ENCODE measurements at regions not wholly inside any gene's neighbourhood (a gene's known extent, or its start where the extent isn't known, plus 50 kb on each side); places are given as distances from the start of the nearest gene placed in this dataset.

GRCh38 chr1:83006271-83006670, 992.7 kb downstream of the TTLL7 start:
- DNase-seq (no peak), ATAC-seq (no peak)
- H3K4me3 ChIP-seq: no peak overlapping the region
- intact Hi-C loops (cut with DNase I): no loop called here
- no peak for TF ChIP-seq CTCF (IDR thresholded peaks at IDR 0.05)
- TF ChIP-seq POLR2A (IDR thresholded peaks at IDR 0.05): no peak
- no peaks in the 10 kb centered on the region for H3K36me3 ChIP-seq
- H3K4me1 ChIP-seq: no peaks in the 10 kb centered on the region
- no peaks in the 10 kb centered on the region for H3K27me3 ChIP-seq
- H3K9me3 ChIP-seq: no peaks in the 10 kb centered on the region
- H3K27ac ChIP-seq: no peak overlapping the region
- 88% methylated on average over 3 of the region's 3 CpGs for WGBS (ENCODE audit: insufficient coverage, low coverage, low lambda C conversion rate, missing lambda C conversion rate)

DNA sequence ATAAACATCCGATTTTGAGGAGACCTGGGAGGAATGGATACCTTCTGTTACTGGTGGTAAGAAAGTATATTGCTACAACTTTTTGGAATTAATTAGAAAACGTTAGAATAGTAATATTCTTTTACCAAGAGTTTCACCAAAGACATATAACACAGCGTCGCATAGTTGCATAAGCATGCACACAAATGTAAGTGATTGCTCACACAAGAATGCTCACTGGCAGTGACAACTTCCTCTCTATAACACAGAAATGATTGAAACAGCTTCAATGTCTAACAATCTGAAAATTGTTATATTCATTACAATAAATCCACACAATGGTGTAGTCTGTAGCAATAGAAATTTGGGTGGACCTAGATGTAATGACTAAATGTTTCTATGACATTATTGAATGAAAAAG, 998.6 kb downstream of the TTLL7 start:
- Histone ChIP-seq H3K4me3 (no peak overlapping the region), H3K4me1 (no peaks in the 10 kb centered on the region), H3K9me3 (no peaks in the 10 kb centered on the region), H3K36me3 (no peaks in the 10 kb centered on the region), H3K27ac (no peak overlapping the region), H3K27me3 (no peaks in the 10 kb centered on the region)
- intact Hi-C loops (cut with DNase I): no loop called here
- ATAC-seq (no peak), DNase-seq (no peak)
- no peak for TF ChIP-seq POLR2A (IDR thresholded peaks at IDR 0.05)
- TF ChIP-seq CTCF (IDR thresholded peaks at IDR 0.05): no peak
- 63% methylated on average over 4 of the region's 4 CpGs for WGBS (ENCODE audit: insufficient coverage, low coverage, low lambda C conversion rate, missing lambda C conversion rate)

- ATAC-seq (no peak), DNase-seq (no peak)
- Histone ChIP-seq H3K27me3 (no peaks in the 10 kb centered on the region), H3K27ac (no peak overlapping the region), H3K9me3 (no peaks in the 10 kb centered on the region), H3K36me3 (no peaks in the 10 kb centered on the region), H3K4me1 (no peaks in the 10 kb centered on the region), H3K4me3 (no peak overlapping the region)
- 54% methylated on average over 2 of the region's 2 CpGs for WGBS (ENCODE audit: insufficient coverage, low coverage, low lambda C conversion rate, missing lambda C conversion rate)
- intact Hi-C loops (cut with DNase I): no loop called here
- TF ChIP-seq CTCF (IDR thresholded peaks at IDR 0.05) (no peak), POLR2A (IDR thresholded peaks at IDR 0.05) (no peak)
Observed at GRCh38 chr1:82995951-82996350, 1003.0 kb downstream of the TTLL7 start.

DNA sequence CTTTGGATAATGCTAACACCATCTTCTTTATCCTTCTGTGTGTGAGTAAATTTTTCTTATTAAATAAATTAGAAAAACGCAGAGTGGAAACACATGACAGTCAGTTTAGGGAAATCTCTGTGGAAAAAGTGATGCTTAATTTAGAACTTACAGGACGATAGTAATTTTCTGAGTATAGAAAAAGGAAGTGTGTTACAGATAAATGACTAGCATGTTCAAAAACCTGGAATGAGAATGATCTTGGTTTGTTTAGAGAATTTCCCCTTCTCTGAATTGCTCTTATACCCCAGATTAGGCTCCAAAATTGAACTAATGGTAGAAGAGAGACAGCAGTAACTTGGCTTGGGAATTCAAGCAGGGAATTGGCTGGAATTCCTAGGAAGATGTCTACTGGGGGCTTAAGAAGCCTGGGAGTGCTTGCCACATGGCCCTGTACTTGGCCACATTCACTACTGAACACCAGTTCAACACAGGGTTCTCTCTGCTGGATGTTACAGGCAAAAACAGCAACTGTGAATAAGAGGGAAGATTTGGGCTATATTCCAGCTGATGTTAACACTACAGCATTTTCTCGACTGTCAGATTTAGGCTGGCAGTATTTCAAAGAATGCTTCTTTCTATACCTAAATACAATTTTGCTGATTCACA, 1004.2 kb downstream of the TTLL7 start:
- TF ChIP-seq POLR2A (IDR thresholded peaks at IDR 0.05) (no peak), CTCF (IDR thresholded peaks at IDR 0.05) (no peak)
- DNase-seq (no peak), ATAC-seq (peak in 3 of 4 donors; percentile 23 to 34 (median 32))
- Histone ChIP-seq H3K27ac (no peak overlapping the region), H3K4me3 (no peak overlapping the region), H3K9me3 (no peaks in the 10 kb centered on the region), H3K36me3 (no peaks in the 10 kb centered on the region), H3K4me1 (no peaks in the 10 kb centered on the region), H3K27me3 (no peaks in the 10 kb centered on the region)
- intact Hi-C loops (cut with DNase I): no loop called here
- WGBS (ENCODE audit: insufficient coverage, low coverage, low lambda C conversion rate, missing lambda C conversion rate): 38% methylated on average over 3 of the region's 3 CpGs

DNA sequence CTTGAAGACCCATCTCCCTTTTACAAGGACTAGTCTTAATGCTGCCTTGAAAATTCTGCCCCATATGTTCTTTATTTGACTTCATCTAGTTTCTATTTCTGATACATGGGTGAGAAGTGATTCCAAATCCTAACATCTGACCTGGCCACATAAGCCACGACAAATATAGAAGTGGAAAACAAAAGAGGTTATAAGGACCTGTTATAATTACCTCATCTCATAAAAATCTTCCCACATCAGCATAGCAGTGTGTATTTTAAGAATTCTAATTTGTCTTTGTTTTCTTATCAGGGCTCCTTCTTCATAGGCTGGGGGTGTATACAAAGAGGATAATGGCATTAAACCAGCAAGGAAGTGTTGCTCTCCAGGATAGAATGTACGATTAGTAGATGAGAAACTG, 1007.4 kb downstream of the TTLL7 start:
- DNase-seq: no peak
- WGBS (ENCODE audit: insufficient coverage, low coverage, low lambda C conversion rate, missing lambda C conversion rate): 52% methylated on average over 2 of the region's 2 CpGs
- intact Hi-C loops (cut with DNase I): no loop called here
- no peak for ATAC-seq
- Histone ChIP-seq H3K4me1 (no peaks in the 10 kb centered on the region), H3K36me3 (no peaks in the 10 kb centered on the region), H3K27me3 (no peaks in the 10 kb centered on the region), H3K9me3 (no peaks in the 10 kb centered on the region), H3K4me3 (no peak overlapping the region), H3K27ac (no peak overlapping the region)
- no peak for TF ChIP-seq POLR2A (IDR thresholded peaks at IDR 0.05)
- TF ChIP-seq CTCF (IDR thresholded peaks at IDR 0.05): no peak

Measured in right lobe of liver (tissue), 6 donors.